HG02798 (cell line): ENCODE measurements at regions not wholly inside any gene's neighbourhood (a gene's known extent, or its start where the extent isn't known, plus 50 kb on each side); places are given as distances from the start of the nearest gene placed in this dataset.
"Not testable (repeated sequence)": the region's sequence is repeated elsewhere in the genome, so short reads cannot be mapped to it uniquely, and the experiment has no call there.

ENCODE experiments used
- ATAC-seq: cut with Tn5 transposase; IDR thresholded peaks from one replicate; pipeline ENCODE4 v1.9.1; 2021; ENCODE audit warnings: mild to moderate bottlenecking; ENCODE audit not compliant: unreplicated experiment, poor library complexity

DNA sequence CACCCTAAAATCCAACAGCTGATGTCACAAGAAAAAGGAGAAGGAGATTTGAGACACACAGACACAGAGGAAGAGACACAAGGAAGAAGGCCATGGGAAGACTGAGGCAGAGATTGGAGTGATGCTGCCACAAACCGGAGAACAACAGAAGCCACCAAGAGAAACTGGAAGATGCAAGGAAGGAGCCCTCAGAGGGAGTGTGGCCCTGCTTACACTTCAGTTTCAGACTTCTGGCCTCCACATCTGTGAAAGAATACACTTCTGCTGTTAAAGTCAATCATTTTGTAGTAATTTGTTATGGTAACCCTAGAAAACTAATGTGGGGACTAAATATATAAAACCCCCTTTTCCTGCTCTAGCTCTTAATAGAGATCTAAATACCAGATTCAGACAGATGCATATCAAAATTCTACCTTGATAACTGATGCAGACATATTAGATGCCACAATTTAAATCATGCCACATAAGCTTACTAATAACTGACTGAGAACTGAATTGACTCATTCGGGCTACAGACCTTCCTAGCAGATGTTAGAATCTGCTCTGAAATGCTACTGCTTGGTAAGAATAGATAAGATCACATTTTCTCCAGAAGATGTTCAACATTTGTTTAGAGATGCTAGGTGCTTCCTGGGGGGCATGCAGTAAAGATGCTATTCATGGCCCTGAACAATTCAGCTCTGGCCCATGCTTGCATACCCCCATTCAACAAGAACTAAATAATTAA is 113.1 kb upstream of the CCND2 start:
- no peak for ATAC-seq

DNA sequence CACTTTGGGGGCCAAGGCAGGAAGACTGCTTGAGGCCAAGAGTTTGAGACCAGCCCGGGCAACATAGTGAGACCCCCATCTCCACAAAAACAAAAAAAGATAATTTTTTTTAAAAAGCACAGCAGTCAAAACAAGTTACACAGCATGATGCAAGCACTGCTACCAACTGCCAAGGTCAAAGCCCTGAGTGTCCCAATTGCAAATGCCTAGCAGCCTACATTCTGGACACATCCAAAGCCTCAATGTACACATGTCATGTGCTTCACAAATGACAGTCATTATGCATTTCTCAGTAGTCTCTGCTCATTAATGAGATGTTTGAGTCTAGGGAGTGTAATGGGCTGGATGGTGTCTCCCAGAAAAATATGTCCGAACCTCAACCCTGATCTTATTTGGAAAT is 113.7 kb upstream of the CCND2 start:
- no peak for ATAC-seq

DNA sequence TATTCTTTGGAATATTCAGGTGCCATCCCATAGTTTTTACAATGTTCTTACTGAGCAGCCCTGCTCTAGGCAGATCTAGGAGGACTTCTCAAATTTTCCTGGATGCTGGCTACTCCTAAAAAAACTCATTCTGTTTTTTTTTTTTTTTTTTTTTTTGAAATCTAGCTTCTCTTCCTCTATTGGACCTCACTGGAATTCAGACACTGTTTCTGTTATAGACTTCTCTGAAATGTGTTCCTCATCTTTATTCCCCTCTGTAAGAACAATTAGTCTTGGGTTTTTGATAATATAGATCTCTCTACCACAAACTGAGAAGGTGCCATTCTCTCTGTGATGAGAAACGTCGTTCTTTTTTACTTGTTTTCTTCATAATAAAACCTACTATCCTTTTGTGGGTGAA is 115.3 kb upstream of the CCND2 start:
- ATAC-seq = no peak

DNA sequence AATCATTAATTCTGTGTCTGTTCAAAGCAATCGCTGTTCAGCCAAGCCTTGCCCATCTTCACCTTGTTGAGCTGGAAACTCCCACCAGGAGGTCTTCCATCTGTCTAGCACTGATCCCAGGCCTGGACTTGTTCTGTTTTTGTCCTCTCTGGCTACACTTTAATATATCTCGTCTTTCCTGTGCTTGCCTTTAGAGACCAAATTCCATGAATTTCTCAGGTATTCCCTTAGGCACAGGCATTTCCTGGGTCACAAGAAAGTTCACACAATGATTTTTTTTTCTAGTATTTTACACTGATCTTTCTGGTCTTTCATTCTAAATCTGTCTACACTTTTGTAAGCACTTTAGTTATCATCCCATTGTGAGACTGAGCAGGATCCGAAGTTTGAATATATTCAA is 116.4 kb upstream of the CCND2 start:
- ATAC-seq = no peak

DNA sequence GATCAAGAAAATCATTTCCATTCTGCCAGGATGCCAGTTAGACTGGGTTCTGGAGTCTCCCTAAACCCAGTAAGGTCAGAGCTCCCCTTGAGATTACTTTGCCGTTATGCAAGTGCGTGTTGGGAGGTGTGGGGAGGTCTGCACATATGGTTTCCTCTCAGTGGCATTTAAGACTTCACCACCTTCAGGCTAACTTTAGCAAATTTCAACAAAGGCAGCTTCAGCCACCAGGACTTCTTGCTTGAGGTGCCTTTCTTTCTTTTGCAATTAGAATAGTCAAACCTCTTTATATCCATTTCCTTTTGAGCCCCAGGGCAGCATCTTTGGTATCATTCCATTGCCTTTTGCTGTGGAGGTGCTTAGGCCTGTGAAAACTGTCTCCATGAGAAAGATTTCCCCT is 117.2 kb upstream of the CCND2 start:
- no peak for ATAC-seq

DNA sequence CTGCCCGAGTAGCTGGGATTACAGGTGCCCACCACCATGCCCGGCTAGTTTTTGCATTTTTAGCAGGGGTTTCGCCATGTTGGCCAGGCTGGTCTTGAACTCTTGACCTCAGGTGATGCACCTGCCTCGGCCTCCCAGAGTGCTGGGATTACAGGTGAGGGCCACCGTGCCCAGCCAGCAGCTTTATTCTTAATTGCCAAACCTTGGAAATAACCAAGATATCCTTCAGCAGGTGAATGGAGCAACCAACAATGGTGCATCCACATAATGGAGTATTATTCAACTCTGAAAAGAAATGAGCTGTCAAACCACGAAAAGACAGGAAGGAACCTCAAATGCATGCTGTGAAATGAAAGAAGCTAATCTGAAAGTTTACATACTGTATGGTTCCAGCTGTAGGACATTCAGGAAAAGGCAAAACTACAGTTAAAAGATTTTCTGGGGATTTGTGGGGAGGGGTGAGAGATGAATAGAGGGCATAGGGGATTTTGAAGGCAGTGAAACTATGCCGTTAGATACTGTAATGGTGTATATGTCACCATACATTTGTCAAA is 118.8 kb upstream of the CCND2 start:
- no peak for ATAC-seq

DNA sequence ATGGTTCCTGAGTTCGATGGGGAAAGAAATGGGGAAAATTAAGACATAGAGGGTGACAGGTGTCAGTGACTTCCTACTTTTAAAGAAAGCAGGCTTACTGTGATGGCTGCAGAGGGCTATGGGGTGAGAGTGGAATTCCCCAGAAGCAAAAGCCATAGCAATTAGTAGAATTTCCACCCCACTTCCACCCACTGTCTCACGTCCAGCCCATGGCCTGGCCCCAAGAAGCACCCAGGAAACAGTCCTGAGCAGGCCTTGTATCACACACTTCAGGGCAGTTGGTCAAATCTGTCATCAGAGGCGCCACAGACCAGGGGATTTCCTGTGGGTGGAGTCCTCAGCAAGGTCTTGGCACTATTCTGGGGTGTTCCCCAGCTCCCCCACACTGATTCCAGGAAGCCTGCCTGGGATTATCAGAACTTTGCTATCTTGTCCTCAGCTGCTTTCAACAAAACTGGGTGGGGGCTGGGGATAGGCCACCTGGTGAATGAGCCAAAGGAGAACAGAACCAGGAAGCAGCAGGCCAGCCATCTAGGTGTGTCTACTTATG is 120.1 kb upstream of the CCND2 start:
- peak; percentile 85 for ATAC-seq

DNA sequence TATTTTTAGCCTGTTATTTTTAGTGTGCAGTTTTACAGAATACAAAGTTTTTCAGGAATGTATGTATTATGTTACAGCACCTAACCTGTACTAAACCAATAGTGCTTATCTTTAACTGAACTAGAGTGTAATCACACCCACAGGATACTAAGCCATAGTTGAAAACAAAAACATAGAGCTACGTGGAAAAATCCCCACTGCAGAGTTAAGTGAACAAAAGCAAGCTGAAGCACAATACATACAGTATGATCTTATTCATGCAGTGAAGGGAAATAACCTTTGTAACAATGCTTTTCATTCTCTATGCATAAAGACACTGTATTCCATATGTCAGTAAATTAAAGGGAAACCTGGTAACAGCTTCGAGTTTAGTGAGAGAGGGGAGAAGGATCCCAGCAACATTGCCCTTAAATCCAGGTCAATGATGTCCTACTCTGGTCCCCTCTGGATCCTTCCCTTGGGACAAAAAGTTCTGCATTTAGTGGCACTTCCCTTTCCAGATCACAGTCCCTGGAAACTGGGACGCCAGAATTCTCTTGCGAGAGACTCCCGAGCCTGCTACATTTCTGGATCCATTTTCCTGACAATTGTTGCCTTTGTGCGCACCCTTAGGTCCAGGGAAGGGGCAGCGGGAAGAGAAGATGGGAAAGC is 121.3 kb upstream of the CCND2 start:
- ATAC-seq = no peak

DNA sequence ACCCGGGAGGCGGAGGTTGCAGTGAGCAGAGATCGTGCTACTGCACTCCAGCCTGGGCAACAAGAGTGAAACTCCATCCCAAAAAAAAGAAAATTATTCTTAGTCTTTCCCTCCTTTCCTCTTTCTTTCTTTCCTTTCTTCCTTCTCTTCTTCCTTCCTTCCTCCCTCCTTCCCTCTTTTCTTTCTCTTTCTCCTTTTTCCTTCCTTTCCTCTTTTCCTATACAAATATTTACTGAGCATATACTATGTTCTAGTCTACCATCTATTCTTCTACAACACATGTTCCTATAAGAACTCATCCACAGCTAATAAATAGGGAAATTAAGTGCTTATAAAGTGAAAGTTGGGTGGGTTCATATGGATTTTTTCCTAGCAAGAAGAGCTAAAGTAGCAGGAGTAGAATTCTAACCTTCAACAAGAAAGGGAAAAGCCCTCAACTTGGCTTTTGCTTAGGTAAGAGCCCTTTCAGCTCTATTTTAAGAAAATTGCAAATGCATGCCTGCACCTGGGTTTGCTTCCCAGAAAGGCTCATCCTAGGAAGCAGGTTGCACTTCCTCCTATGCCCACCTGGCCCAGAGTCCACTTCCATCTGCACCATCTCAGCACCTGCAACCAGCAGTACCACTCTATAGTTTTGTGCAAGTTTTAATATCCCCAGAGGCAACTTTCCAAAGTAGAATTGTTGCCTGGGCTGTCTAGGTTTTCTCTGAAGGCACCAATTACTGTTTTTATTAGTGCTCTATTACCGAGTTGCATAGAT is 122.0 kb upstream of the CCND2 start:
- ATAC-seq = no peak

DNA sequence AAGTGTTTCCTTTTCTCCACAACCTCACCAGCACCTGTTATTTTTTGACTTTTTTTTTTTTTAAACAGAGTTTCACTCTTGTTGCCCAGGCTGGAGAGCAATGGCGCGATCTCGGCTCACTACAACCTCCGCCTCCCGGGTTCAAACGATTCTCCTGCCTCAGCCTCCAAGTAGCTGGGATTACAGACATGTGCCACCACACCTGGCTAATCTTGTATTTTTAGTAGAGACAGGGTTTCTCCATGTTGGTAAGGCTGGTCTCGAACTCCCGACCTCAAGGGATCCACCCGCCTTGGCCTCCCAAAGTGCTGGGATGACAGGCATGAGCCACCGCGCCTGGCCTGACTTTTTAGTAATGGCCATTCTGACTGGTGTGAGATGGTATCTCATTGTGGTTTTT is 123.2 kb upstream of the CCND2 start:
- ATAC-seq = not testable (repeated sequence)

DNA sequence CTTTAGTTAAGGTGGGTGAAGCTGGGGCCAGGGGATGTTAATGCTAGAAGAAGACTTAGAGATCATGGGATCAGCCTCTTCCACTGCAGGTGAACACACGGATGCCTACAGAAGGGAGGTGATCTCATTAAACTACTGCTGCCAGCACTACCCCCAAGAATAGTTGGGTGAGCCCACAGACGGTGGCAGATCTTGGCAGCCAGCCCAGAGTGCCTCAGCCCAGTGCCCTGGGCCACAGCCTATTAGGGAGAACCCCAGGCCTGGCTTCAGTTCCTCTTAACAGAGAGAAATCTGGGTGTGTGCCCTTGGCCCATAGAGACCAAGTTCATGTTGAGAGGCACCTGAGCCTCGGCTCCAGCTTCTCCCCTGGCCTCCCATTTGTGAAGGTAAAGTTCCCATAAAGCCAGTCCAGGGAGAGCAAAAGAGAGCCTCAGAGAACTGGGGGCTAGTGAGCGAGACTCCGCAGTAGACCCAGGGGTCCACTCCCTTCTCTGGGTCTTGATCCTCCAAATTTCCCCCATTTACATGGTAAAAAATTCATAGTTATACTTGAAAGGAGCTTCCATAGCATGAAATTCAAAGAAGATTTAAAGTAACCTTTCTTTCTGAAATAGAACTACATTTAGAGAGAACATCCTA is 125.0 kb upstream of the CCND2 start:
- peak; percentile 66 for ATAC-seq

DNA sequence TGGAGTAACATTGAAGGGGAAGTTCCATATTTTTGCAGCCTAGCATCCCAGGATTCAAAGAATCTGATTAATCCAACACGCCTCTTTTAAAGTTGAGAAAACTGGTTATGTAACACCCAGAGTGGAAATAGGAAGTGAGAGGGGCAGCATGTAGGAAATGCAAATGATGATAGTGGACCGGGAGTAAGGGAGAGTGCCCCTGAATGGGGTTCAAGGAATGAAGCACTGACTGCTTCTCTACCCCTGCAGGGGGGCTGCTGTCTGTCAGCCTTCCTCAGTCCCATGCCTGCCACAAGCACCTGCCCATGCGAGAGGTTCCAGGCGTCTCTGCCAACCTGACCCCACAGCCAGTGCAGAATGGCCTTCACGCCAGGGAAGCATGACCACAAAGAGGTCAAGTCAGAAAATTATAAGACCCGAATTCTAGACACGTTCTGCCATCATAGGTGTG is 126.5 kb upstream of the CCND2 start:
- no peak for ATAC-seq

DNA sequence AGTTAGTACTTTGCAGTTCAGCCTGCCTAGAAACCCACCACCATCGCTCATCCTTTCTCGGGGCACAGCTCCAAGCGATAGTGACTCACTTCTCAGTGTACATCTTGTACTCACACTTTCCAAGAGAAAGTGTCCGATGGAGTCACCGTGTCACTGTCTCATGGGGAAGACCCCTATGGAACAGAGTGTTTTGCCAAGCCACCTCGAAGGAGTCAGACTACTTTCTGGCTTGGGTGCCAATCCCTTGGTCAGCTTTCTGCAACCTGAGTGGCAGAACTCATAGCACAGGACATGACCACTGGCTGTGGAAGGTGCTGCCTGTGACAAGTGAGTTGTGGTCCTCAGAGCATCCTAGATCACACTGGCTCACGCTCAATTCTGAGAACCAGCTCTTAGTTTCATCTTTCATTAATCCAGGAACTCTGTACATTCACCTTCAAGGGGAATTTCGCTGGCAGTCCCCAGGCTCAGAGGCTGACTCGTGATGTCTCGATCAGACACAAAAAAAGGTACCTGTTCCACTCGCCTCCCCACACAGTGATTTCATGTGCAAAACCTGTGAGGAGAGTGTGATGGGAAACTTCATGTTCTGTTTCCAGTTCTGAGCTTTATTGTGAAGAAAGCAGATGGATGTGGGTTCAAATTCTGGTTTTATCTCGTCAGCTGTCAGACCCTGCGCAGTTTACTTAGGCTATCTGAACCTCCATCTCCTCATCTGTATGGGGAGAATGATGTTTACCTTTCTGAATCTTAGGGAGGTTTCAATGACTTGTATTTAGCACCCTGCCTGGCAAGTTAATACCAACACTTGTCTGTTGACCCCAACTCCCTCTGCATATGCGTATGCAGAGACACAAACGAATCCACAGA is 127.3 kb upstream of the CCND2 start:
- ATAC-seq = no peak

DNA sequence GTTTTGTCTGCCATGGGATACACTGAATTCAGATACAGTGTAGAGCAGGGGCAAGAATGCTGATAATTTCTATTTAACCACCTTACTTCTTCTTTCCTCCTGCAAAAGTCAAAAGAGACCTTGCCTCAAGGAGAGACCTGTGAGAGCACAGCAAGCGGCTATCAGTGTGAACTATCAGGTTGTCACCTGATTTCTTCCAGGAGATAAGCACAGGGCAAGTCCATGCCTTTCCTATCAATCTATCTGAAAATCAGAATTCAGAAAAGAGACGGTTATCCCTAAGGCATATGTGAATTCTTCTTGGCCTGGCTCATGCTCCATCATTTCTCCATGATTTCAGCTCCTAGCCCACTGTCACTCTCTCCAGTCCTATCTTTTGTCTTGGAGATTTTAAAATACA is 128.9 kb upstream of the CCND2 start:
- no peak for ATAC-seq

DNA sequence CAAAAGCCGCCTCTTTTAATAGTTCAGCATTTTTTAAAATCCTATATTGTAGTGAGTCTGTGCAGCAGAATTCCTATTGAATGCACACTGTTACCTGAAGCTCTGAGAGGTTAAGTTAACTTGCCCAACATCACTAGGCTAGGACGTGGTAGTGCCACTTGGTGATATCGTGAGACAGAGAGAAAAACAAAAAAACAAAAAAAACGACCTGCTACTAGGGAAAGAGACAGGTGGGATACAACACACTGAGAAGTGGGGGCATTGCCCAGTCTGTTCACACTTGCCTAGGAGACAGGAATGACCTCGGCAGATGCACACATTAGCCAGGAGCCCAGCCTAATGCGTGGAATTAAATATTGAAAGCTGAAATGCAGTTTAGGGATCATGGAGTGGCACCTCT is 129.7 kb upstream of the CCND2 start:
- no peak for ATAC-seq

DNA sequence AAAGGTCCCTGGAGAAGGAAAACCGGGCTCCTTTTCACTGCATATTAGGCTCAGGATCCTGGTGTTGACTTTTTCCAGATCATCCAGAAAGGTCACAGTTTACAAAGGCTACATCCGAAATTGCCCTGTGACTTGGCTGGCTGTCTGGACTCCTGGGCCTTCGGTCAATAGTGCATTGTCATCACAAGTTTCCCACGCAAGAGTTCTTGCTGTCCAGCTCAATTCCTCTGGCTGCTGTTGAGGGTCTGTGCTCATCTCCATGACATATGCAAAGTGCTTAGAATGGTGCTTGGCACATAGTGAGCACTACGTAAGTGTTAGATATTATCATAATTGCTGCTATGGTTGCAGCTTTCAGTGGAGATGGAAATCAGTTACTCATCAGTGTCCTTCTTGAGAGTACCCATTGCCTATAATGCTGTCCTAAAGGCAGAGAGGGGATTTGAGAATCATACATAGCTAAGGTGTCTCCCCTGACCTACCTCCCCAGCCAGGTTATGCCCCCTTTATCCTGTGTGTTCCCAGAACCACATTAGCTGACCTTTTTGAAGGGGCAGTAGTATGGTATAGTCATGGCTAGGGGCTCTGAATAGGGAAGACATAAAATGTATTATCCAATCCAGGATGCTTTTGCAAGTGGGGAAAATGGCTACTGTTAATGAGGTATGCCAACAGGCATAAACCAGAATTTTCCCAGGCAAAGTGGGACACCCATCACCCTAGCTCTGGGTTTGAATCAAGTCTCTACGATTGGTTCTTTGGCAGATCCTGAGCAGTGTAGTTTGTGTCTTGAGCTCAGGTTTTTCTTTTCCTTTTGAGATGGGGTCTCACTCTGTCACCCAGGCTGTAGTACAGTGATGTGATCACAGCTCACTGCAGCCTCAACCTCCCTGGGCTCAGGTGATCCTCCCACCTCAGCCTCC is 132.0 kb upstream of the CCND2 start:
- no peak for ATAC-seq

DNA sequence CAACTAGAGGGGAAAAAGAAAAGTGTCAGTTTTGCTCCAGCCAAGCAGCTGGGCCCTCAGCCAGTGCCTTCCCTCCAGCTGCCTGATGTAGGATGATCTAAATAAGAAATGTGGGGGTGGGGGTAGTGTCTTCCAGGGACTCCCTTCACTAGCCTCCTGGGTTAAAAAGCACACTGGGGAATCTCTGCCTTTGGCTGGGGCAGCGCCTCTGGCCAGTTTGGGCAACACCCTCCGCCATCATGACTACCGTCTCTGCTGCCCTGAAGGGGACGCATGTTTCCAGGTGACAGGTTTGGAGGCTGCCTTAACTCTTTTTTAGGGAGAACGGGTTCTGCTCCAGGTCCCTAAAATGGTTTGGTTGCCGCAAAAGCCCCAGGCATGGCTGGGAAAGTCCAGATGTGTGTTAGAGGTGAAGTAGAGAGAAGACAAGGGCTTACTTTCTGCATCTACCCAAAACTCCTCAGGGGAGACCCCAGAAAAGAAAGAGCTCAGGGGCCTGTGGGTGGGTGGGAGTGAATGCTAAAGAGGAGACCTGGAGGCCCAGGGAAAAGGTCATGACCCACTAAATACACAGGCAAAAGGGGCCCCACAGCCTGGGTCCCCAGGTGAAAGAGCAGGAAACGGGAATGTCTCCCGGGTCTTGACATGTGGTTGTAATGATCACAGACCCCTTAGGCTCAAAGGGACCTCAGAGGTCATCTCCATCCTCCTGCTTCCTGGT is 132.8 kb upstream of the CCND2 start:
- ATAC-seq = no peak

DNA sequence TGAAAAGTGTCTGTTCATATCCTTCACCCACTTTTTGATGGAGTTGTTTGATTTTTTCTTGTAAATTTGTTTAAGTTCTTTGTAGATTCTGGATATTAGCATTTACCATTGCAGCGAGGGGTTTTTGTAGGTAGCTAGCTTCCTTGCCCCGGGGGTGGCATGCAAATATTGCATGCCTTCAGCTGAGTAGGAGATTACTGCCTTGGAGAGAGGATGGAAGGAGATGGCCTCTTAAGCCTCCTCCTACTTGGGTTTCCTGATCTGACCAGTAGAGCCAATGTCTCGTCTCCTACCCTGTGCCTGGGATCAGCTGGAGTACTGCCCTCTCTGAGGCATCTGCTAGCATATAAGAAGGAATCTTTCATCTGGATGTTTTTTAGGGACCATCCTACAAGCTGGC is 134.4 kb upstream of the CCND2 start:
- no peak for ATAC-seq
